Aorta (tissue), 5 donors: ENCODE measurements at regions not wholly inside any gene's neighbourhood (a gene's known extent, or its start where the extent isn't known, plus 50 kb on each side); places are given as distances from the start of the nearest gene placed in this dataset.
"Not testable (repeated sequence)": the region's sequence is repeated elsewhere in the genome, so short reads cannot be mapped to it uniquely, and the experiment has no call there.

Source experiments
- ATAC-seq: fragments of 200-7000 bp; cut with Tn5 transposase; one replicate; pipeline ENCODE4 v1.9.1; 2022; ENCODE audit warnings: moderate library complexity; ENCODE audit not compliant: low FRiP score
- DNase-seq, 2 donors: peaks; one replicate each; pipeline ENCODE4 v3.0.0-alpha.2; 2020
- H3K27ac ChIP-seq, 2 donors: one replicate each; pipeline ENCODE4 v1.5.1; 2013; ENCODE audit warnings: low read length in 2 of 2, mild to moderate bottlenecking in 2 of 2, moderate library complexity in 2 of 2, control low read depth in 1 of 2, inconsistent platforms in 1 of 2, low read depth in 1 of 2
- H3K27me3 ChIP-seq, 2 donors: one replicate each; pipeline ENCODE4 v1.6.1; 2013; ENCODE audit warnings: control low read depth in 1 of 2, low read length in 1 of 2, mild to moderate bottlenecking in 1 of 2, moderate library complexity in 1 of 2; ENCODE audit not compliant: insufficient read depth in 2 of 2, control insufficient read depth in 1 of 2
- H3K36me3 ChIP-seq, 2 donors: one replicate each; pipeline ENCODE4 v1.6.1; 2013; ENCODE audit warnings: control low read depth in 1 of 2, low read length in 1 of 2, mild to moderate bottlenecking in 1 of 2; ENCODE audit not compliant: insufficient read depth in 2 of 2, control insufficient read depth in 1 of 2
- H3K4me1 ChIP-seq, 2 donors: one replicate each; pipeline ENCODE4 v1.6.1; 2013; ENCODE audit warnings: low read length in 2 of 2, control low read depth in 1 of 2, mild to moderate bottlenecking in 1 of 2, moderate library complexity in 1 of 2; ENCODE audit not compliant: insufficient read depth in 2 of 2, control insufficient read depth in 1 of 2
- H3K4me3 ChIP-seq, 2 donors: one replicate each; pipeline ENCODE4 v1.5.1; 2013; ENCODE audit warnings: low read length in 2 of 2, control low read depth in 1 of 2, mild to moderate bottlenecking in 1 of 2
- H3K9me3 ChIP-seq: one replicate; pipeline ENCODE4 v1.6.1; 2013; ENCODE audit warnings: mild to moderate bottlenecking, low read length; ENCODE audit not compliant: control insufficient read depth
- WGBS, 2 donors: extraction: QIAGEN DNeasy Blood & Tissue Kit; methylation state at CpG; one replicate each; pipeline ENCODE4 v1.1.7; 2013; 5-methylcytosine and 5-hydroxymethylcytosine counted together
- intact Hi-C, 2 donors: fragments of 100-400 bp; cut with DNase I; formaldehyde crosslinking; loops; one replicate each; pipeline versions ENCODE4 v1.14.2 to v1.15.0; 2022
- donor health status: healthy with polysubstance abuse.
- donor health status: Bipolar disorder and iron deficiency.
- donor health status: DM: no; HTN: no; CAD: no.
- donor health status: DM: no; HTN: no; CAD: no.
- donor health status: DM: yes; HTN: yes; CAD: no.

- Histone ChIP-seq H3K9me3 (no peaks in the 10 kb centered on the region), H3K27ac (no peak overlapping the region), H3K4me3 (no peak overlapping the region), H3K36me3 (no peaks in the 10 kb centered on the region), H3K27me3 (no peaks in the 10 kb centered on the region), H3K4me1 (no peaks in the 10 kb centered on the region)
- DNase-seq (no peak), ATAC-seq (peak; percentile 42)
- intact Hi-C loops, result no loop called here
- 84 to 90% methylated on average over 6 of the region's 6 CpGs for WGBS, 2 donors
These were observed 77.4 kb upstream of the LRCH1 start for GRCh38 chr13:46475541-46475991.

- Histone ChIP-seq H3K27me3 (no peaks in the 10 kb centered on the region), H3K27ac (no peak overlapping the region), H3K36me3 (no peaks in the 10 kb centered on the region), H3K4me3 (no peak overlapping the region), H3K4me1 (no peaks in the 10 kb centered on the region), H3K9me3 (no peaks in the 10 kb centered on the region)
- 83 to 86% methylated on average over 3 of the region's 3 CpGs for WGBS, 2 donors
- DNase-seq (no peak), ATAC-seq (no peak)
- intact Hi-C loops, result no loop called here
These were observed 79.2 kb upstream of the LRCH1 start for GRCh38 chr13:46473806-46474205.

GRCh38 chr13:46472384-46472783 lies 80.6 kb upstream of the LRCH1 start:
- H3K9me3 ChIP-seq, result no peaks in the 10 kb centered on the region
- DNase-seq (no peak), ATAC-seq (no peak)
- H3K27me3 ChIP-seq, result no peaks in the 10 kb centered on the region
- H3K27ac ChIP-seq, result no peak overlapping the region
- intact Hi-C loops, result no loop called here
- no peak overlapping the region for H3K4me3 ChIP-seq
- no peaks in the 10 kb centered on the region for H3K36me3 ChIP-seq
- H3K4me1 ChIP-seq, result peaks cover 0 to 3% of the 10 kb centered on the region in 2 donors
- WGBS, 2 donors, result 94 to 96% methylated on average over 5 of the region's 5 CpGs

- DNase-seq, intact Hi-C loops, H3K4me1 ChIP-seq, H3K4me3 ChIP-seq, H3K9me3 ChIP-seq, H3K27me3 ChIP-seq, H3K36me3 ChIP-seq, ATAC-seq, H3K27ac ChIP-seq: not testable (repeated sequence)
- WGBS, 2 donors, result 97% methylated on average over 11 to 12 of the region's 12 CpGs
These were observed 82.6 kb upstream of the RUBCNL start for GRCh38 chr13:46469699-46470098.

- no peak for DNase-seq
- Histone ChIP-seq H3K4me3 (no peak overlapping the region), H3K4me1 (peaks cover 0 to 3% of the 10 kb centered on the region in 2 donors), H3K27ac (no peak overlapping the region), H3K36me3 (no peaks in the 10 kb centered on the region), H3K27me3 (no peaks in the 10 kb centered on the region), H3K9me3 (no peaks in the 10 kb centered on the region)
- ATAC-seq, result no peak
- 0 to 2% methylated on average over 2 of the region's 2 CpGs for WGBS, 2 donors
- intact Hi-C loops, result no loop called here
These were observed 81.8 kb upstream of the RUBCNL start for GRCh38 chr13:46468570-46469463.

GRCh38 chr13:46467694-46468093 lies 80.6 kb upstream of the RUBCNL start:
- H3K9me3 ChIP-seq, H3K4me1 ChIP-seq, intact Hi-C loops, H3K27ac ChIP-seq, ATAC-seq, H3K4me3 ChIP-seq, H3K27me3 ChIP-seq, H3K36me3 ChIP-seq: not testable (repeated sequence)
- WGBS, 2 donors, result 3 to 21% methylated on average over 10 of the region's 10 CpGs
- peak; percentile 75 to 85 for DNase-seq

GRCh38 chr13:46466074-46466473 lies 79.0 kb upstream of the RUBCNL start:
- H3K36me3 ChIP-seq, H3K27ac ChIP-seq, DNase-seq, intact Hi-C loops, H3K9me3 ChIP-seq, H3K27me3 ChIP-seq, H3K4me1 ChIP-seq, H3K4me3 ChIP-seq, ATAC-seq: not testable (repeated sequence)
- 83 to 92% methylated on average over 5 to 7 of the region's 7 CpGs for WGBS, 2 donors

GRCh38 chr13:46463719-46464118 lies 76.7 kb upstream of the RUBCNL start:
- Histone ChIP-seq H3K9me3 (no peaks in the 10 kb centered on the region), H3K27me3 (no peaks in the 10 kb centered on the region), H3K4me1 (peaks cover 0 to 3% of the 10 kb centered on the region in 2 donors), H3K36me3 (no peaks in the 10 kb centered on the region), H3K4me3 (no peak overlapping the region), H3K27ac (no peak overlapping the region)
- 89 to 91% methylated on average over 23 of the region's 23 CpGs for WGBS, 2 donors
- intact Hi-C loops, result no loop called here
- DNase-seq (no peak), ATAC-seq (no peak)

GRCh38 chr13:46460223-46460622 lies 73.2 kb upstream of the RUBCNL start:
- ATAC-seq, H3K4me1 ChIP-seq, H3K27ac ChIP-seq, H3K4me3 ChIP-seq, H3K36me3 ChIP-seq, DNase-seq, H3K9me3 ChIP-seq, intact Hi-C loops, H3K27me3 ChIP-seq: not testable (repeated sequence)
- WGBS, 2 donors, result 92 to 94% methylated on average over 4 of the region's 4 CpGs
